ENCODE measurements at regions not wholly inside any gene's neighbourhood (a gene's known extent, or its start where the extent isn't known, plus 50 kb on each side); places are given as distances from the start of the nearest gene placed in this dataset.

DNA sequence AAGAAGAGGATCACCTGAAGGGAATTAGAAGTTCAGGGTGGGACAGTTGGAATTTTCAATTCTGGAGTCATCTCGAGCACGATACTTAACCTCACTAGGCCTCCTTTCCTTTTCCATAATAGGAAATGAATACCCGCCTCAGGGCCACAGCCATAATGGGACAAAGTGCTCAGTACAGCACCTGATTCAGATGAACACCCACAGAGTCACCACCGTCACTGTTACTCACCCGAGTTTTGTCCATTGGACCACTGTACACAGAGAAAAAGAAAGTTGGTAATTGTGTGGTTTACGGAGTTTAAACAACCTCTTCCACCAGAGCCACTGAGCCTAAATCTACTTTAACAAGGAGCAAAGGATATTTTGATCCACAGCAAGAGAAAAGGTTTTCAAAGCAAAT, 122.0 kb upstream of the NDUFV2 start:
- 79 to 86% methylated on average over 3 to 6 of the region's 6 CpGs for WGBS, 2 donors (ENCODE audit: low coverage in 1 of 2)
- TF ChIP-seq POLR2A (IDR thresholded peaks at IDR 0.05) (no peak), EP300 (IDR thresholded peaks at IDR 0.05; ENCODE audit: low read depth) (no peak), POLR2AphosphoS5 (IDR thresholded peaks at IDR 0.05) (no peak)
- TF ChIP-seq, protein P1, sequence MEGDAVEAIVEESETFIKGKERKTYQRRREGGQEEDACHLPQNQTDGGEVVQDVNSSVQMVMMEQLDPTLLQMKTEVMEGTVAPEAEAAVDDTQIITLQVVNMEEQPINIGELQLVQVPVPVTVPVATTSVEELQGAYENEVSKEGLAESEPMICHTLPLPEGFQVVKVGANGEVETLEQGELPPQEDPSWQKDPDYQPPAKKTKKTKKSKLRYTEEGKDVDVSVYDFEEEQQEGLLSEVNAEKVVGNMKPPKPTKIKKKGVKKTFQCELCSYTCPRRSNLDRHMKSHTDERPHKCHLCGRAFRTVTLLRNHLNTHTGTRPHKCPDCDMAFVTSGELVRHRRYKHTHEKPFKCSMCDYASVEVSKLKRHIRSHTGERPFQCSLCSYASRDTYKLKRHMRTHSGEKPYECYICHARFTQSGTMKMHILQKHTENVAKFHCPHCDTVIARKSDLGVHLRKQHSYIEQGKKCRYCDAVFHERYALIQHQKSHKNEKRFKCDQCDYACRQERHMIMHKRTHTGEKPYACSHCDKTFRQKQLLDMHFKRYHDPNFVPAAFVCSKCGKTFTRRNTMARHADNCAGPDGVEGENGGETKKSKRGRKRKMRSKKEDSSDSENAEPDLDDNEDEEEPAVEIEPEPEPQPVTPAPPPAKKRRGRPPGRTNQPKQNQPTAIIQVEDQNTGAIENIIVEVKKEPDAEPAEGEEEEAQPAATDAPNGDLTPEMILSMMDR (IDR thresholded peaks at IDR 0.05): no peak
- Histone ChIP-seq H3K27ac (peak overlapping the region; percentile 54 to 76 (median 66)), H3K9me3 (no peaks in the 10 kb centered on the region), H3K27me3 (peaks cover 3% of the 10 kb centered on the region), H3K4me1 (peaks cover 0 to 10% (median 0%) of the 10 kb centered on the region in 4 donors), H3K36me3 (no peaks in the 10 kb centered on the region), H3K4me3 (no peak overlapping the region)
- in situ Hi-C loops (cut with MboI; ENCODE audit: low pct_ligation_motif_present in 1 of 4, low pct_unique_long_range_greater_than_20kb in 1 of 4, low sequenced_read_pairs in 3 of 4): loop anchor here (10.0 to 25.0 kb wide), 5 partner anchors 276 to 493 kb away; partner anchors contain the start of gene MTCL1 (in 1 of the 4)
- intact Hi-C loops (cut with DNase I; ENCODE audit: low total_unique reads): no loop called here
- DNase-seq: no peak

GRCh38 chr18:8980918-8981317, 121.6 kb upstream of the NDUFV2 start:
- 75 to 94% methylated on average over 2 to 6 of the region's 6 CpGs for WGBS, 2 donors (ENCODE audit: low coverage in 1 of 2)
- peaks cover 3% of the 10 kb centered on the region for H3K27me3 ChIP-seq
- no peaks in the 10 kb centered on the region for H3K36me3 ChIP-seq
- in situ Hi-C loops (cut with MboI; ENCODE audit: low pct_ligation_motif_present in 1 of 4, low pct_unique_long_range_greater_than_20kb in 1 of 4, low sequenced_read_pairs in 3 of 4): loop anchor here (10.0 to 25.0 kb wide), 5 partner anchors 276 to 494 kb away; partner anchors contain the start of gene MTCL1 (in 1 of the 4)
- TF ChIP-seq EP300 (IDR thresholded peaks at IDR 0.05; ENCODE audit: low read depth) (peak; percentile 46), POLR2AphosphoS5 (IDR thresholded peaks at IDR 0.05) (peak; percentile 26 to 85 (median 32)), POLR2A (IDR thresholded peaks at IDR 0.05) (no peak)
- TF ChIP-seq, protein P1 (IDR thresholded peaks at IDR 0.05): no peak
- H3K4me1 ChIP-seq: peaks cover 0 to 10% (median 0%) of the 10 kb centered on the region in 4 donors
- H3K4me3 ChIP-seq: no peak overlapping the region
- intact Hi-C loops (cut with DNase I; ENCODE audit: low total_unique reads): no loop called here
- H3K27ac ChIP-seq: peak overlapping the region; percentile 54 to 76 (median 66)
- H3K9me3 ChIP-seq: no peaks in the 10 kb centered on the region
- no peak for DNase-seq

DNA sequence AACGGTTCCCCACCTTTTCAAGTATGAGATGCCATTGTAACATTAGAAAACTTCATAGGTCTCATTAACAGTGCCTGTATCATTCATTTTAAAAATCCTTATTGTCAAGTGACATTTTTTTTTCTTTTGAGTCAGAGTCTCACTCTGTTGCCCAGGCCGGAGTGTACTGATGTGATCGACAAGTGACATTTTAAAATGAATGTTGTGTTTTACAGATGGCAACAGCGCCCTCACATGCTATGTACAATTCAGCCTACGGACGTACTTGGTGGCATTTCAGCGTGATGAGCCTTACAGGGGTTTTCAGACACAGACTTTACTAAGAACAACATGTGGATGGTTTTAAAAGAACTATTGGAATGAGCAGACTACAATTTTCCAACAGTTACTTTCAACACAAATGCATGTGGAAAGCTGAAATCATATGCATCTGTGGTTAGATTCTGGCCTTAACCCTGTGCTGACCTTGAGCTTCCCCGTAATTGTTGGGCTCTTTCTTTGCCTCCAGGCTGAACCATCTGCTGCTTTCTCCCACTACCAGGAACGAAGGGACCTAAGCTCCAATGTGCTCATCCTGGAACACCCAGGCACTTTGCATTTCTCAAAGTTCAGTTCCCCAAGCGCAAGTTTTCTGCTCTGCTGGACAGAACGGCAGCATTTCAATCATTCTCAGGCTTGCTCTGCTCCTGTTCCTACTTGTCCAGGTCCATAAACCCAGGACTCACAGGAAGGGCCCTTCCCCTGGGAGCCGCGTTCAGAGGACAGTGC, 119.9 kb upstream of the NDUFV2 start:
- H3K4me1 ChIP-seq: peaks cover 0 to 10% (median 0%) of the 10 kb centered on the region in 4 donors
- H3K27me3 ChIP-seq: peaks cover 3% of the 10 kb centered on the region
- no peaks in the 10 kb centered on the region for H3K36me3 ChIP-seq
- intact Hi-C loops (cut with DNase I; ENCODE audit: low total_unique reads): no loop called here
- no peak overlapping the region for H3K4me3 ChIP-seq
- no peaks in the 10 kb centered on the region for H3K9me3 ChIP-seq
- WGBS, 2 donors (ENCODE audit: low coverage in 1 of 2): 38 to 50% methylated on average over 4 to 13 of the region's 13 CpGs
- DNase-seq: peak; percentile 30
- peak overlapping the region in 3 of 4 donors; percentile 58 to 76 (median 74) for H3K27ac ChIP-seq
- in situ Hi-C loops (cut with MboI; ENCODE audit: low pct_ligation_motif_present in 1 of 4, low pct_unique_long_range_greater_than_20kb in 1 of 4, low sequenced_read_pairs in 3 of 4): loop anchor here (10.0 to 25.0 kb wide), 5 partner anchors 278 to 495 kb away; partner anchors contain the start of gene MTCL1 (in 1 of the 4)
- TF ChIP-seq, protein P1 (IDR thresholded peaks at IDR 0.05): peak; percentile 10 to 50 (median 39)
- no peak for TF ChIP-seq EP300 (IDR thresholded peaks at IDR 0.05; ENCODE audit: low read depth)

DNA sequence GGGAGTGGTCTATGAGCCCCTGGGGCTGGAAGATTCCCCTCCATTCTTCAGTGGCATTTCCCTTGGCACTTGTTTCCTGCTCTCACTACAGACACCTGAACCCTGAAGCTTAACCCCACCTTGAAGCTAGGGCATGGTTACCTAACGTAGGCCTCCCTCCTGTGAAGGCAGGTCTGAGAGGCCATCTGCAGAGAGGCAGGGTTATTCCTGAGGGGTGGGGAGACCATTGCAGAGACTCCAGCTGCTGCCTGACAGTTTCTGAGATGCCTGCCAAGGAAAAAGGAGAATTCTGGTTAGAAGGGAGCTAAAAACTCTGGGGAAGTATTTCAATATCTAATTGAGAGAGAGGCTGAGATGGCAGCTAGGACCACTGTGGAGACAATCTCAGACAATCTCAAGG, 119.3 kb upstream of the NDUFV2 start:
- H3K9me3 ChIP-seq: no peaks in the 10 kb centered on the region
- H3K4me3 ChIP-seq: no peak overlapping the region
- whole genome bisulfite sequencing, 2 donors (ENCODE audit: low coverage in 1 of 2): 92% methylated on average over 1 of the region's 1 CpG; no CpG with 5 or more reads in 1 of the 2 donors
- DNase-seq: no peak
- intact Hi-C loops (cut with DNase I; ENCODE audit: low total_unique reads): no loop called here
- in situ Hi-C loops (cut with MboI; ENCODE audit: low pct_ligation_motif_present in 1 of 4, low pct_unique_long_range_greater_than_20kb in 1 of 4, low sequenced_read_pairs in 3 of 4): loop anchor here (10.0 to 25.0 kb wide), 5 partner anchors 278 to 496 kb away; partner anchors contain the start of gene MTCL1 (in 1 of the 4)
- peaks cover 3% of the 10 kb centered on the region for H3K27me3 ChIP-seq
- H3K4me1 ChIP-seq: peaks cover 0 to 10% (median 0%) of the 10 kb centered on the region in 4 donors
- TF ChIP-seq POLR2A (IDR thresholded peaks at IDR 0.05) (no peak), POLR2AphosphoS5 (IDR thresholded peaks at IDR 0.05) (no peak), EP300 (IDR thresholded peaks at IDR 0.05; ENCODE audit: low read depth) (no peak)
- TF ChIP-seq, protein P1 (IDR thresholded peaks at IDR 0.05): no peak
- H3K36me3 ChIP-seq: no peaks in the 10 kb centered on the region
- H3K27ac ChIP-seq: peak overlapping the region in 3 of 4 donors; percentile 58 to 76 (median 74)

Data from transverse colon (tissue), 4 donors.